ENCODE measurements at regions not wholly inside any gene's neighbourhood (a gene's known extent, or its start where the extent isn't known, plus 50 kb on each side); places are given as distances from the start of the nearest gene placed in this dataset.

DNA sequence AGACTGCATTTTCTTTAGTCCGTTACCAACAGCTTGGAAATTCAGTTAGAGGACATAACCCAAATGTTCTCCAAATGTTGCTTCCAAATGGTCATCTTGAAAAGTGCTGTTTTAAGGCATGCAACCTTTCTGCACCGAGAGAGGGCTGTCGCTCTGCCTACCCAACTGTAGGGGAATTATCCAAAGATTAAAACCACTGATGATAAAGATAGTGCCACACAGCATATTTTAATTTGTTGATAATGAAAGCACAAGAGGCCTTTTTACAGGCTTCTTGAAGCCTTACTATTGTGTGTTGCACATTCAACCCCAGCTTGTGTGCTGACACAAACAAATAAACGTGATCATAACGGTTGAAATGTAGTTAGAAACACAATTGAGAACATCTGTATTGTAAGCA is 121.5 kb downstream of the LMO4 start:
- TF ChIP-seq, protein P1, sequence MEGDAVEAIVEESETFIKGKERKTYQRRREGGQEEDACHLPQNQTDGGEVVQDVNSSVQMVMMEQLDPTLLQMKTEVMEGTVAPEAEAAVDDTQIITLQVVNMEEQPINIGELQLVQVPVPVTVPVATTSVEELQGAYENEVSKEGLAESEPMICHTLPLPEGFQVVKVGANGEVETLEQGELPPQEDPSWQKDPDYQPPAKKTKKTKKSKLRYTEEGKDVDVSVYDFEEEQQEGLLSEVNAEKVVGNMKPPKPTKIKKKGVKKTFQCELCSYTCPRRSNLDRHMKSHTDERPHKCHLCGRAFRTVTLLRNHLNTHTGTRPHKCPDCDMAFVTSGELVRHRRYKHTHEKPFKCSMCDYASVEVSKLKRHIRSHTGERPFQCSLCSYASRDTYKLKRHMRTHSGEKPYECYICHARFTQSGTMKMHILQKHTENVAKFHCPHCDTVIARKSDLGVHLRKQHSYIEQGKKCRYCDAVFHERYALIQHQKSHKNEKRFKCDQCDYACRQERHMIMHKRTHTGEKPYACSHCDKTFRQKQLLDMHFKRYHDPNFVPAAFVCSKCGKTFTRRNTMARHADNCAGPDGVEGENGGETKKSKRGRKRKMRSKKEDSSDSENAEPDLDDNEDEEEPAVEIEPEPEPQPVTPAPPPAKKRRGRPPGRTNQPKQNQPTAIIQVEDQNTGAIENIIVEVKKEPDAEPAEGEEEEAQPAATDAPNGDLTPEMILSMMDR (IDR thresholded peaks at IDR 0.05): no peak

DNA sequence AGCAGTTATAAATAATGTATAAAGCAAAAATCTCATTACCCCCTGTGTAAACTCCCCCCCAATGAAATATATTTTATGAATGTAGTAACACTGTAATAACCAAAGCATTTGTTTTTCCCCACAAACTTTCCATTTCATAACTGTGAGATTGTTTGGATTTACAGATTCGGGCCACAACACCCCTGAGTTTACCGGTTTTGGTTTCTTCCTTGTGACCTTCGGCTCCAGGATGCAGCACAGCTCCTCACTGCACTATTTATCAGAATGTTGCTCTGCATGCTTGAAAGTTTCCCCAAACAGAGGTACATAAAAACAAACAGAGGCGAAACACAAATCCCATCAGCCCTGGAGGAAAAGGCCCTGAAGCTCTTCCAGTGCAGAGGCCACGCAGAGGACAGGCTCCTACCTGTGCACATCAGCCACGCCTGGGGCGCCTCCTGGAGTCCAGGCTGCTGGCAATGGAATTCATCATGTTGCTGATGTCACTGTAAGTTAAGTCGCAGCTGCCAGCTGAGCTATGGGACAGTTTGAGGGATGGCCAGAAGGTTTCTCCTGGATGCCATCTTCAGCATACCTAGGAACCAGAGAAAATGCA is 122.0 kb downstream of the LMO4 start:
- TF ChIP-seq, protein P1 (IDR thresholded peaks at IDR 0.05): no peak

DNA sequence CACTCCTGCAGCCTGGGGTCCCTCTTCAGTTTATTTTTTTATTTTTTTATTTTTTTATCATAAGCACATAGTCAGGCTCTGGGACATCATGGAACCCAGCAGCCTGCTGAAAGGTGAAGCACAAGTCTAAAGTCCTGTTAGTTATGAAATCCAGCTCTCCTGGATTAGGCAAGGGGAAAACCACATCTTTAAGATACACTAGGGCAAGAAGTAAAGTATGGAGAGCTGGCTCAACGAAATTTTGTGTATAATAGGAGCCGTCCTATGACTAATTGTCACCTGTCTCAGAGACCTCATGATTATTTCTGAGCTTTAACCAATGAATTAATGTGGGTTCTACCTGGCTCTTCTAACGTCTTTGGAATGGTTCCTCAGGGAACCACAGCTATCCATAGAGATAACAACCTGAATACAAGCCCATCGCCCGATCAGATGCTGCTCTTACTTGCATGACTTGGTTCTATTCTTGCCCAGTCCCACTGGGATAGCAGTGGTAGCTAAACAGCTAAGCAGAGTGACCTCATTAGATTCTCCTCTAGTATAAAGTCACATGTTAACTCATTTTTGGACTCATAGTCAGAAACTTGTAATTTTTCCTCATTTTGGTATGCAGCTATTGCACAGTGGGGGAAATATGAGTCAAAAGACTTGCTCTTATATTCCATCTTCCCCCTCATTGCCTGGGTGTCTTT is 122.7 kb downstream of the LMO4 start:
- TF ChIP-seq, protein P1 (IDR thresholded peaks at IDR 0.05): no peak

DNA sequence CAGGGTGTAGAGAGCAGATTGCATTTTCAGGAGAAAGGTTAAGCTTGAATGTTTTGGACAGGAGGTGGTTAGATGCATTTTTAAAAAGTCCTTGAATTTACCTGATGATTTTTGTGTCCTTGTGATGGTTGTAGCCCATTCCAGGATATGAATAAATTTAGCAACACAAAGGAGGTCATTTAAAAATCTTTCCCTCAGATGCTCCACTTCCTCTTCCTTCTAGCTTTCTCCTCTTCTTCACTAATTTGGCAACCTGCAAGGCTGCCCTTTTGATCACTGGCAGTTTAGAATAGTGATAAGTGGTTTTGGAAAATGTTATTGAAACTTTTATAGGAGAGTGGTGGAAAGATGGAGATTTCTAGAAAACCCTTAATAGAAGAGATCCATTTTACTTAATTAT is 124.0 kb downstream of the LMO4 start:
- TF ChIP-seq, protein P1 (IDR thresholded peaks at IDR 0.05): no peak

DNA sequence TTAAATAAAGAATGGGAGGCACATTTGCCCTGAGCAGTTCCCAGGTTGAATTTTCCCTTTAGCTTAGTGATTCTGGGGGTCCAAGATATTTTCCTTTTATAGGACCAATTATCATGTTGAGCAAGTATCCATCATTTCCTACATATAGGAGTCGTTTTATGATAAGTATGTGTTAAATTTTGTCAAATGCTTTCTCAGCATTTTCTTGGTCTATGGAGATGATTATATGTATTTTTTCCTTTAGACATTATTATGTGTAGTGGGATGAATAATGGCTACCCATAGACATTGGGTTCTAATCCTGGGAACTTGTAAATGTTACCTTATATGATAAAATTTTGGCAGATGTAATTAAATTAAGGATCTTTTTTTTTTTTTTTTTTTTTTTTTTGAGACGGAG is 128.7 kb downstream of the LMO4 start:
- TF ChIP-seq, protein P1 (IDR thresholded peaks at IDR 0.05): no peak

DNA sequence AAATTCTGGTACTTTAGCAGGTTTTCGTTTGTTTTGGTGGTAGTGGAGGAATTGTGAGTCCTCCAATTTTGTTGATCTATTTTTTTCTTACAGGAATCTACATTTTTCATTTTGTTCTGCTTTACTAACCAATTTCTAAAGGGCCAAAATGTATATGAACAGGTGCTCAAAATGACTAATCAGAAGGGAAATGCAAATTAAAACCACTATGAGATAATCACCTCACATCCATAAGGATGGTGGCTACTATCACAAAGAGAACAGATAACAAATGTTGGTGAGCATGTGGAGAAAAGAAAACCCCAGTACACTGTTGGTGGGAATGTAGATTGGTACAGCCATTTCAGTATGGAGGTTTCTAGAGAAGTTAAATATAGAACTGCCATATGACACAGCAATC is 134.2 kb downstream of the LMO4 start:
- TF ChIP-seq, protein P1 (IDR thresholded peaks at IDR 0.05): no peak

DNA sequence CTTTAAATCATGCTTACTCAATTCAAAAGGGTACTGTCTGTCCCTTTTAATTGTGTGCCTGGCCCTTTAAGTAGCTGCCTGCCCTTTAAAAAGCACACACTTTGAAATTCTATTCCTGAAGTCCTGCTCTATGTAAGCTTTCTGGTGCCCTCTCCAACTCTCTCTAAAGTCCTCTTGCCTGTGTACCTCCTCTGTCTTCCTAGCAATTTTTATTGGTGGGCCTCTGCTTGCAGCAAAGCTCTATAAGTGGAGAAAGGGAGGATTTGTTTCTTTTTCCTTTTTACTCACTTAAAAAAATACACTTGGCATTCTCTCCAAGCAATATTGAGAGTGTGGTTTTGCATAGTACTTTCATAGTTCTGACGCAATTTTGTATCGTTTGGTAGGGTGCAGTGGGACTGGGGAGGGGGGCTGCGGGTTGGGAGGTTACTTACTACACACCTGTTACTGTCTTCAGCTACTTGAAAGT is 135.4 kb downstream of the LMO4 start:
- TF ChIP-seq, protein P1 (IDR thresholded peaks at IDR 0.05): no peak
